Right lobe of liver (tissue), 4 donors: ENCODE measurements at regions not wholly inside any gene's neighbourhood (a gene's known extent, or its start where the extent isn't known, plus 50 kb on each side); places are given as distances from the start of the nearest gene placed in this dataset.

Source experiments
- CTCF ChIP-seq, 4 donors: fragments of 200-600 bp in 3 of 4; fragments of 450-650 bp in 1 of 4; IDR thresholded peaks; one replicate each; pipeline versions ENCODE4 v1.5.1 to v1.8.0; 2016 to 2022; ENCODE audit warnings: antibody characterized with exemption in 4 of 4, mild to moderate bottlenecking in 2 of 4
- POLR2A ChIP-seq: fragments of 450-650 bp; IDR thresholded peaks from one replicate; pipeline ENCODE4 v1.6.1; 2017; ENCODE audit warnings: antibody characterized with exemption, mild to moderate bottlenecking
- donor health status: DM: no; HTN: no; CAD: no.
- donor health status: DM: no; HTN: no; CAD: no.
- donor health status: DM: no; HTN: yes; CAD: no.

- TF ChIP-seq CTCF (IDR thresholded peaks at IDR 0.05): no peak
- TF ChIP-seq POLR2A: no peak
These were observed 1222.1 kb upstream of the NCAM2 start for GRCh38 chr21:19776076-19776475.
